Fibroblast of skin of abdomen (primary cell): ENCODE measurements at regions not wholly inside any gene's neighbourhood (a gene's known extent, or its start where the extent isn't known, plus 50 kb on each side); places are given as distances from the start of the nearest gene placed in this dataset.

Source experiments
- DNase-seq: peaks from one replicate; pipeline ENCODE4 v3.0.0-alpha.2; 2013

GRCh38 chr21:15558884-15559283 is 170.9 kb upstream of the USP25 start:
- no peak for DNase-seq

- no peak for DNase-seq
These were observed 170.1 kb upstream of the USP25 start for GRCh38 chr21:15559660-15560059.

GRCh38 chr21:15560383-15561056 is 169.3 kb upstream of the USP25 start:
- peak; percentile 4 for DNase-seq

- DNase-seq = no peak
These were observed 167.0 kb upstream of the USP25 start for GRCh38 chr21:15562748-15563147.

- no peak for DNase-seq
These were observed 164.9 kb upstream of the USP25 start for GRCh38 chr21:15564907-15565306.

GRCh38 chr21:15566703-15567102 is 163.1 kb upstream of the USP25 start:
- no peak for DNase-seq

- no peak for DNase-seq
These were observed 162.6 kb upstream of the USP25 start for GRCh38 chr21:15567191-15567590.

GRCh38 chr21:15568516-15568915 is 161.3 kb upstream of the USP25 start:
- DNase-seq = no peak

GRCh38 chr21:15586752-15587427 is 142.9 kb upstream of the USP25 start:
- DNase-seq = no peak

- DNase-seq = peak; percentile 30
These were observed 137.4 kb upstream of the USP25 start for GRCh38 chr21:15592271-15592860.

- no peak for DNase-seq
These were observed 136.8 kb upstream of the USP25 start for GRCh38 chr21:15592957-15593356.

- no peak for DNase-seq
These were observed 128.4 kb upstream of the USP25 start for GRCh38 chr21:15601390-15601789.

GRCh38 chr21:15604413-15604812 is 125.4 kb upstream of the USP25 start:
- peak; percentile 82 for DNase-seq

GRCh38 chr21:15614766-15615165 is 115.0 kb upstream of the USP25 start:
- DNase-seq = no peak

- peak; percentile 48 for DNase-seq
These were observed 112.8 kb upstream of the USP25 start for GRCh38 chr21:15616864-15617574.

GRCh38 chr21:15617964-15618363 is 111.8 kb upstream of the USP25 start:
- peak; percentile 64 for DNase-seq

GRCh38 chr21:15620892-15621291 is 108.9 kb upstream of the USP25 start:
- no peak for DNase-seq

- no peak for DNase-seq
These were observed 105.1 kb upstream of the USP25 start for GRCh38 chr21:15624646-15625045.

- no peak for DNase-seq
These were observed 104.4 kb upstream of the USP25 start for GRCh38 chr21:15625363-15625762.

- no peak for DNase-seq
These were observed 103.8 kb upstream of the USP25 start for GRCh38 chr21:15626031-15626430.

GRCh38 chr21:15627011-15627410 is 102.8 kb upstream of the USP25 start:
- DNase-seq = no peak

GRCh38 chr21:15627823-15628222 is 102.0 kb upstream of the USP25 start:
- no peak for DNase-seq

GRCh38 chr21:15631342-15631741 is 98.4 kb upstream of the USP25 start:
- peak; percentile 50 for DNase-seq
